Mesenchymal stem cell (in vitro differentiated cells and primary cell): ENCODE measurements at regions not wholly inside any gene's neighbourhood (a gene's known extent, or its start where the extent isn't known, plus 50 kb on each side); places are given as distances from the start of the nearest gene placed in this dataset.

Source experiments
- DNase-seq: peaks from one replicate; pipeline ENCODE4 v3.0.0-alpha.2; 2013
- H2AFZ ChIP-seq: one replicate; pipeline ENCODE4 v1.6.1; 2013; ENCODE audit warnings: low read depth, mild to moderate bottlenecking, control low read depth, inconsistent platforms, low read length, moderate library complexity
- H2AK5ac ChIP-seq: 2 replicates; pipeline ENCODE4 v1.6.1; 2013; ENCODE audit warnings: low read length, moderate library complexity, mild to moderate bottlenecking, inconsistent platforms; ENCODE audit not compliant: severe bottlenecking
- H2BK120ac ChIP-seq: one replicate; pipeline ENCODE4 v1.6.1; 2013; ENCODE audit warnings: low read depth, mild to moderate bottlenecking, inconsistent platforms, low read length, moderate library complexity
- H2BK12ac ChIP-seq, 2 experiments: one replicate each; pipeline ENCODE4 v1.6.1; 2013; ENCODE audit warnings: inconsistent platforms in 2 of 2, low read length in 2 of 2, mild to moderate bottlenecking in 2 of 2, moderate library complexity in 2 of 2, control low read depth in 1 of 2
- H2BK15ac ChIP-seq: one replicate; pipeline ENCODE4 v1.6.1; 2013; ENCODE audit warnings: mild to moderate bottlenecking, low read depth, inconsistent platforms; ENCODE audit not compliant: poor library complexity, severe bottlenecking
- H2BK5ac ChIP-seq: 2 replicates; pipeline ENCODE4 v1.6.1; 2013; ENCODE audit warnings: low read depth, mild to moderate bottlenecking, low read length, control low read depth, inconsistent platforms; ENCODE audit not compliant: poor library complexity, severe bottlenecking
- H3K14ac ChIP-seq, 2 experiments: one replicate each; pipeline ENCODE4 v1.6.1; 2013; ENCODE audit warnings: inconsistent platforms in 2 of 2, low read length in 2 of 2, control low read depth in 1 of 2, mild to moderate bottlenecking in 1 of 2, moderate library complexity in 1 of 2
- H3K18ac ChIP-seq, 2 experiments: one replicate each; pipeline ENCODE4 v1.6.1; 2013; ENCODE audit warnings: inconsistent platforms in 2 of 2, low read length in 2 of 2, control low read depth in 1 of 2, low read depth in 1 of 2, mild to moderate bottlenecking in 1 of 2
- H3K23ac ChIP-seq, 2 experiments: one replicate each; pipeline ENCODE4 v1.6.1; 2013; ENCODE audit warnings: inconsistent platforms in 2 of 2, low read length in 2 of 2, mild to moderate bottlenecking in 2 of 2, moderate library complexity in 2 of 2, control low read depth in 1 of 2
- H3K27ac ChIP-seq: 2 replicates; pipeline ENCODE4 v1.5.1; 2013; ENCODE audit warnings: mild to moderate bottlenecking, moderate library complexity, low read length, control low read depth, inconsistent platforms; ENCODE audit not compliant: poor library complexity, severe bottlenecking
- H3K27me3 ChIP-seq, 2 experiments: 2 replicates each; pipeline versions ENCODE4 v1.6.1 to v1.7.0; 2013; ENCODE audit warnings: low read length in 2 of 2, mild to moderate bottlenecking in 2 of 2, moderate library complexity in 2 of 2, control low read depth in 1 of 2, inconsistent platforms in 1 of 2; ENCODE audit not compliant: control insufficient read depth in 1 of 2, insufficient read depth in 1 of 2
- H3K36me3 ChIP-seq, 2 experiments: 2 replicates each; pipeline versions ENCODE4 v1.6.1 to v1.7.0; 2013; ENCODE audit warnings: low read length in 2 of 2, control low read depth in 1 of 2, inconsistent platforms in 1 of 2, low read depth in 1 of 2, mild to moderate bottlenecking in 1 of 2; ENCODE audit not compliant: insufficient read depth in 2 of 2, control insufficient read depth in 1 of 2
- H3K4ac ChIP-seq, 2 experiments: one replicate each; pipeline ENCODE4 v1.6.1; 2013; ENCODE audit warnings: inconsistent platforms in 2 of 2, low read length in 2 of 2, mild to moderate bottlenecking in 2 of 2, moderate library complexity in 2 of 2, control low read depth in 1 of 2, low read depth in 1 of 2
- H3K4me1 ChIP-seq: 2 replicates; pipeline ENCODE4 v1.6.1; 2013; ENCODE audit warnings: low read depth, low read length, control low read depth; ENCODE audit not compliant: control insufficient read depth, insufficient read depth
- H3K4me2 ChIP-seq: 2 replicates; pipeline ENCODE4 v1.6.1; 2013; ENCODE audit warnings: low read length, mild to moderate bottlenecking, inconsistent platforms; ENCODE audit not compliant: poor library complexity, severe bottlenecking
- H3K4me3 ChIP-seq, 2 experiments: 2 replicates each; pipeline versions ENCODE4 v1.5.1 to v1.7.0; 2013; ENCODE audit warnings: low read length in 2 of 2, mild to moderate bottlenecking in 2 of 2, control low read depth in 1 of 2, low read depth in 1 of 2; ENCODE audit not compliant: insufficient read depth in 1 of 2
- H3K79me1 ChIP-seq: replicated peaks from 2 replicates; pipeline ENCODE4 v1.6.1; 2013; ENCODE audit warnings: mild to moderate bottlenecking, control low read depth, low read length, inconsistent platforms; ENCODE audit not compliant: poor library complexity, severe bottlenecking
- H3K9ac ChIP-seq: 2 replicates; pipeline ENCODE4 v1.7.0; 2013; ENCODE audit warnings: mild to moderate bottlenecking, low read length, moderate library complexity
- H3K9me3 ChIP-seq: 2 replicates; pipeline ENCODE4 v1.7.0; 2013; ENCODE audit warnings: mild to moderate bottlenecking, low read length; ENCODE audit not compliant: control insufficient read depth
- H4K8ac ChIP-seq: one replicate; pipeline ENCODE4 v1.6.1; 2013; ENCODE audit warnings: inconsistent platforms, mild to moderate bottlenecking, low read length, moderate library complexity
- H4K91ac ChIP-seq: one replicate; pipeline ENCODE4 v1.6.1; 2013; ENCODE audit warnings: mild to moderate bottlenecking, low read length, inconsistent platforms
- WGBS: methylation state at CpG from one replicate; pipeline ENCODE4 v1.1.7; 2013; ENCODE audit warnings: mixed read lengths; 5-methylcytosine and 5-hydroxymethylcytosine counted together

DNA sequence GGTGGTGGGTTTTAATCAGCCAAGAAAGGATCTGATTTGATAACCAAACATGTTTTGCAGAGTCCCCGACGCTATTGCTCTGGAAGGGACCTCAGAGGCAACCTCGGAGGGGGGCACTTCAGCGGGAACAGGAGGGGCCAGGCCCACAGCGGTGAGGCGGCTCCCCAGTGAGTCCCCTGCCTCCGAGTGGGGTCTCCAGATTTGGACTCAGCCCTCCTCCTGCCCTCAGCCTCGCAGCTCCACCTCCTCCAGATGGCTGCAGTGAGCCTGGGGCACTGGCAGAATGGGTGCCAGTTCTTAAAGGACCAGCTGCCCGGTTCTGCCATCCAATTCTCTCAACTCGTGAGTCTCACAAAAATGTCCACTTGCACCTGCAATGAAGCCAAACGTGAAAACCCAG, 61.0 kb upstream of the NANOS1 start:
- Histone ChIP-seq H3K18ac (no peak overlapping the region), H3K36me3 (no peaks in the 10 kb centered on the region), H3K4me2 (no peak overlapping the region), H2BK15ac (no peak overlapping the region), H3K27ac (no peak overlapping the region), H3K9me3 (peaks cover 9% of the 10 kb centered on the region), H2AFZ (no peak overlapping the region), H3K4me3 (no peak overlapping the region), H4K91ac (no peak overlapping the region), H3K79me1 (no peaks in the 10 kb centered on the region), H2BK5ac (no peak overlapping the region), H3K23ac (no peak overlapping the region), H3K4ac (no peak overlapping the region), H2BK12ac (no peak overlapping the region), H3K9ac (no peak overlapping the region), H3K27me3 (peaks cover 0 to 21% of the 10 kb centered on the region in 2 experiments), H3K14ac (no peak overlapping the region), H3K4me1 (peaks cover 4% of the 10 kb centered on the region), H2BK120ac (no peak overlapping the region), H4K8ac (no peak overlapping the region), H2AK5ac (no peak overlapping the region)
- WGBS, result 90% methylated on average over 11 of the region's 11 CpGs
- no peak for DNase-seq

DNA sequence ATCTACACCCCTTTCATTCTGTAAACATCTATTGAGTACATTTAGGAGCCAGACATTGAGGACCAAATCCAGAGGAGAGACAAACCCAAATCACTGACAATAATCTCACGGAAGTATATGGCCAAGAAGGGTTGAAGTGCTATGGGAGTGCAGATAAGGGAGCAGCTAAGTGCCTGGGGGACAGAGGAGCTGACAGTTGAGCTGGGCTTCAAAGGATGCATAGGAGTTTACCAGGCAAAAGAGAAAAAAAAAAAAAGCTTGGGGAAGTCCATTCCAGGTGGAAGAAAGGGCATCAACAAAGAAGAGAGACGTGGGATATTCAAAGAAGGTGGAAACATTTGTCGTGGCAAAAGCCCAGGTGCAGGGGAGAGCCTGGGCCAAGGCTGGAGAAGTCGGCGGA, 60.5 kb upstream of the NANOS1 start:
- no peak overlapping the region for H3K14ac ChIP-seq
- H2BK15ac ChIP-seq, result no peak overlapping the region
- H3K4me3 ChIP-seq, result no peak overlapping the region
- no peak overlapping the region for H4K8ac ChIP-seq
- H3K27me3 ChIP-seq, result peaks cover 0 to 21% of the 10 kb centered on the region in 2 experiments
- no peak overlapping the region for H2BK120ac ChIP-seq
- H3K18ac ChIP-seq, result no peak overlapping the region
- DNase-seq, result no peak
- H3K4me1 ChIP-seq, result peaks cover 4% of the 10 kb centered on the region
- H3K79me1 ChIP-seq, result no peaks in the 10 kb centered on the region
- no peak overlapping the region for H4K91ac ChIP-seq
- 91% methylated on average over 5 of the region's 5 CpGs for WGBS
- H2AFZ ChIP-seq, result no peak overlapping the region
- no peak overlapping the region for H2AK5ac ChIP-seq
- no peak overlapping the region for H3K4me2 ChIP-seq
- no peak overlapping the region for H3K9ac ChIP-seq
- H3K36me3 ChIP-seq, result no peaks in the 10 kb centered on the region
- peaks cover 13% of the 10 kb centered on the region for H3K9me3 ChIP-seq
- H3K27ac ChIP-seq, result no peak overlapping the region
- H2BK5ac ChIP-seq, result no peak overlapping the region
- no peak overlapping the region for H3K4ac ChIP-seq
- H3K23ac ChIP-seq, result no peak overlapping the region
- no peak overlapping the region for H2BK12ac ChIP-seq

DNA sequence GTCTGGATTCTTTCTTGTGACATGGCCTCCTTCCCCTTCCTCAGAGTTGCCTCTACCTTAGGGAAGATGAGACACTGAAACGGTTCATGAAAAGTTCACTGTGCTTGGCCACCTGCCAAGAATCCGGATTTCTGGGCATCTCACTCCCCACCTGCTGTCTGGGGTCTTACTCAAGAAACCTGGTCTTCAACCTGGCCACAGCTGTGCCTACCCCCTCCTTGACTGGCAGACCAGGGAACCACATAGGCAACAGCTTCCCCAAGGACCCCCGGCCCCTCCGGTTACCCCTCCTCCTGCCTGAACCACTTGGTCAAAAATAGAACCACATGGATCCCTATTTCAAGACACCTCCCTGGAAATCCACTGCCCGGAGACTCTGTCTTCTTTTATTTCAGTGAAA, 58.7 kb upstream of the NANOS1 start:
- H3K18ac ChIP-seq, result no peak overlapping the region
- no peak overlapping the region for H2BK120ac ChIP-seq
- H3K27ac ChIP-seq, result no peak overlapping the region
- no peaks in the 10 kb centered on the region for H3K79me1 ChIP-seq
- no peak overlapping the region for H3K14ac ChIP-seq
- no peaks in the 10 kb centered on the region for H3K36me3 ChIP-seq
- no peak overlapping the region for H3K4me2 ChIP-seq
- no peak overlapping the region for H3K4ac ChIP-seq
- peaks cover under 1% of the 10 kb centered on the region for H3K4me1 ChIP-seq
- H2BK15ac ChIP-seq, result no peak overlapping the region
- no peak overlapping the region for H2AK5ac ChIP-seq
- WGBS, result 85% methylated on average over 5 of the region's 5 CpGs
- H3K27me3 ChIP-seq, result peaks cover 0 to 21% of the 10 kb centered on the region in 2 experiments
- no peak overlapping the region for H4K8ac ChIP-seq
- DNase-seq, result no peak
- no peak overlapping the region for H3K9ac ChIP-seq
- no peak overlapping the region for H2AFZ ChIP-seq
- H4K91ac ChIP-seq, result no peak overlapping the region
- peaks cover 13% of the 10 kb centered on the region for H3K9me3 ChIP-seq
- no peak overlapping the region for H3K4me3 ChIP-seq
- H3K23ac ChIP-seq, result no peak overlapping the region
- no peak overlapping the region for H2BK5ac ChIP-seq
- H2BK12ac ChIP-seq, result no peak overlapping the region

DNA sequence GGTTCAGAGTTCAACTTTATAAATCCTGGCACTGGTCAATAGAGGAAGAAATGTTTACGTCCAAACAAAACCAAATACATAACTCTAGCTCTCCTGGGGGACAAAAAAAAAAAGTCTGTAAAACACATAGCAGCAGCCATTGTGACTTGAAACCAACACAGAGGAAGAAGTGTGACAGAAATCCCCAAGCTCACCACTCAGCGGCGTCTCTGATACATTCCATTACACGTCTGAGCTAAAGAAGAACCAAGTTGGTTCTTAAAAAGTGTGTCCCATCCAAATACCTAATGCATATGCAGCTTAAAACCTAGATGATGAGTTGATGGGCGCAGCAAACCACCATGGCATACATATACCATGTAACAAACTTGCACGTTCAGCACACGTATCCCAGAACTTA, 58.3 kb upstream of the NANOS1 start:
- Histone ChIP-seq H3K79me1 (no peaks in the 10 kb centered on the region), H2BK12ac (no peak overlapping the region), H4K8ac (no peak overlapping the region), H3K4me2 (no peak overlapping the region), H2BK15ac (no peak overlapping the region), H3K4me3 (no peak overlapping the region), H3K18ac (no peak overlapping the region), H3K4ac (no peak overlapping the region), H3K27ac (no peak overlapping the region), H3K9ac (no peak overlapping the region), H2AFZ (no peak overlapping the region), H2BK120ac (no peak overlapping the region), H4K91ac (no peak overlapping the region), H3K9me3 (peaks cover 13% of the 10 kb centered on the region), H3K14ac (no peak overlapping the region), H3K27me3 (peaks cover 0 to 19% of the 10 kb centered on the region in 2 experiments), H2BK5ac (no peak overlapping the region), H3K4me1 (no peaks in the 10 kb centered on the region), H3K36me3 (no peaks in the 10 kb centered on the region), H3K23ac (no peak overlapping the region), H2AK5ac (no peak overlapping the region)
- WGBS, result 91% methylated on average over 7 of the region's 7 CpGs
- no peak for DNase-seq
